HK-2 (cell line): ENCODE measurements at regions not wholly inside any gene's neighbourhood (a gene's known extent, or its start where the extent isn't known, plus 50 kb on each side); places are given as distances from the start of the nearest gene placed in this dataset.
"Not testable (repeated sequence)": the region's sequence is repeated elsewhere in the genome, so short reads cannot be mapped to it uniquely, and the experiment has no call there.

Source experiments
- DNase-seq: peaks from one replicate; pipeline ENCODE4 v3.0.0-alpha.2; 2018; ENCODE audit not compliant: unreplicated experiment

DNA sequence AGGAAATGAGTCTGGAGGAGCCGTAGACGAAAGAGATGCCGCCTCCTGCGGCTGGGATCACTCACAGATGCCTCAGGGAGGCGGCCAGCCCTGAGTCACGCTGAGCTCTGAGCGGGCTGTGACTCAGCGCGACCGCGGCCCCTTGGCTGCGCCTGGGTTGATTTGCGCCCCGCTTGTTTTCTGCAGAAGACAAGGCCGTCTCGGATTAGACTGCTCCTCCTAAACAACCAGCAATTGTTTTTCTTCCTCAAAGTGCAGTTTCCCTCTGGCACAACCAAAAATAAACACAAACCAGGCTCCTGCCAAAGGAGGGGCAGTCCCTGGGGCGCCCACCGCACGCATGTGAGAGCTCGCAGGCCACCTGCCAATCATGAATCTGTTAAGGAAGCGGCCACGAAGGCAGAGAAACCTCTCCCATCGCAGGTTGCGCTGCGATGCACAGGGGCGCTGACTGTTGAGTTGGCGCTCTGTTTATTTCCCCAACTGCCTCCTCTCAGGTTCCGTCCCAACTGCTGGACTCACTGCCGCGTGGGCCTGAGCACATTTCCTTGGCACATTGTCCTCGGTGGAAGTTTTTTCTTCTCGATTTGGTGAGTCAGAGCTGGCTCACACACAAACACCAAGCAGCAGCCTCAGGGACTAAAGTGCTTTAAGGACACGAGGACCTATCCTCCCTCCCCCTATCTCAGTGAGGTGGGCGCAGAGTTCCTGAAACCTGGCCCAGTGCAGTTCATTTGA lies 85.2 kb upstream of the NDUFV2 start:
- peak; percentile 77 for DNase-seq

DNA sequence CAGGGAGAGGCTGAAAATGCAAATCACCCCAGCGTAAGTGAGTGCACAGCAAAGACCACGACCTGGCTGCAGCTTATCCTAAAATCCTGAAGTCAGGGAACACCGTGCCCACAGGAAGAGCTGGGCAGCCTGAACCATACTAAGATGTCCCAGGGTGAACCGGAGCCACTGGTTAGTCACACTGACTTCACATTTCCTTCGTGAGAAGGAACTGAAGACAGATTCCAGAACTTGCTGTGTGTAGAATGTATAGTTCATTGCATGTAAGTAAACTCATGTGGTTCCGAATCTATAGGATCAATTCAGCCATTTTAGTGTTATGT lies 84.6 kb upstream of the NDUFV2 start:
- no peak for DNase-seq

DNA sequence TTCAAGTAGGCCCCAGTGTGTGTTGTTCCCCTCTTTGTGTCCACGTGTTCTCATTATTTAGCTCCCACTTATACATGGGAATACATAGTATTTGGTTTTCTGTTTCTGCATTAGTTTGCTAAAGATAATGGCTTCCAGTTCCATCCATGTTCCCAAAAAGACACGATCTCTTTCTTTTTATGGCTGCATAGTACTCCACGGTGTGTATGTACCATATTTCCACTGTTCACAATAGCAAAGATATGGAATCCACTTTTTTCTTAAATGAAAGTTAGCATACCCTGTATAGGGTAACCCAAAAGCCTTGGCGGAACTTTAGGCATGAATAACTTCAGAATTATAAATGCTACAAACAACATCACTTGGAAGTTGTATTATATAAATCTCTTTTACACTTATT lies 83.4 kb upstream of the NDUFV2 start:
- DNase-seq, result no peak

DNA sequence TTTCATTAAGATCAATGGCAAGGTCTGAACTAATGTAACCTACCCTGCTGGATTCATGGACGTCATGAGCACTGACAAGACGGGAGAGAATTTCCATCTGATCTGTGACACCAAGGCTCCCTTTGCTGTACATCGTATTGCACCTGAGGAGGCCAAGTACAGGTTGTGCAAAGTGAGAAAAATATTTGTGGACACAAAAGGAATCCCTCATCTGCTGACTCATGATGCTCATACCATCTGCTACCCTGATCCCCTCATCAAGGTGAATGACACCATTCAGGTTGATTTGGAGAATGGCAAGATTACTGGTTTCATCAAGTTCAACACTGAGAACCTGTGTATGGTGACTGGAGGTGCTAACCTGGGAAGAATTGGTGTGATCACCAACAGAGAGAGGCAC lies 82.3 kb upstream of the NDUFV2 start:
- DNase-seq, result no peak

DNA sequence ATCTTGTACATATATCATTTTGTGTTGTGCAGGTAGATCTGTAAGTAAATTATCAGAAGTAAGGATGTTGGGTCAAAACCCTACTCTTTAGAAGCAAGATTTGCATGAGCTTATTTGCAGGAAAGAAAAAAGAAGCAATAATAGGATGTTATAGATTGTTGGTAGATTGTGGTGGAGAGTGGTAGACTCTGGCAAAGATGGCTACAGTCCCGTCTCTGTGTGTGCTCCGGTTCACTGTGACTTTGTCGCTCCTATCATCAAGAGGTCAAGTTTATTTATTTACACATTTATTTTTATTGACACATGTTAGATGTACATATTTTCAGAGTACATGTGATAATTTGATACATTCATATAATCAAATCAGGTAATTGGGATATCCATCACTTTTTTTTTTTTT lies 81.0 kb upstream of the NDUFV2 start:
- DNase-seq, result no peak

DNA sequence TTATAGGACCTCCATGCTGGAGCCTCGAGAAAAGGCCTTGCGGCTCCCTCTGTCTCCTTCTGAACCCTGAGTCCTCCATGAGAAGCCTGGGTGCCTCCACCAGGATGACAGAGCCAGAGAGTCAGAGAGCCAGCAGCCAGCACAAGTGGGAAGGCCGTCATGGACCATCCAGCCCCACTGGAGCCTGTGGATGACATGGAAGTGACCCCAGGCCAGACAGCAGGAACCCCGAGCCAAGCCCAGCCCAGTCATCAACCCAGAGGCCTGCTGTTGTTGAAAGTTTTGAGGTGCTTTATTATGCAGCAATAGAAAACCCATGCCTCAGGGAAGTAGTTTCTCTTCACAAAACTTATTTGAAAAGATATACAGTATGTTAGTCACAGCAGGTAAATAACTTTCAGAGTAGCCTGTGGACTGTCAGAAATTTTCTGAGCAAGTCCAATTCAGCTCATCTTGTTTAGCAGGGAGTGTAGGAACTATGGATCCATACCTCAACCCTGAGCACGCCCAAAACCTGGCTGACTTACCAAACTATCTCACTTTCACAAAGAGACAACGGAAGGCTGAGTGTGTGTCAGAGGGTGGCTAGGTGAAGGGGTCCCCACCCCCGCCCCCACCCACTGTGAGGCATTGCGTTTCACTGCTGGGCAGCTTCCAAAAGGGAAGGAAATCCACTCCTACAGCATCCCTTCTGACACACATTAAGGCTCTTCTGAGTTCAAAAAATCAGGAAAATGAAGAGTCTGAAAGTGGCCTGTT lies 79.9 kb upstream of the NDUFV2 start:
- no peak for DNase-seq

DNA sequence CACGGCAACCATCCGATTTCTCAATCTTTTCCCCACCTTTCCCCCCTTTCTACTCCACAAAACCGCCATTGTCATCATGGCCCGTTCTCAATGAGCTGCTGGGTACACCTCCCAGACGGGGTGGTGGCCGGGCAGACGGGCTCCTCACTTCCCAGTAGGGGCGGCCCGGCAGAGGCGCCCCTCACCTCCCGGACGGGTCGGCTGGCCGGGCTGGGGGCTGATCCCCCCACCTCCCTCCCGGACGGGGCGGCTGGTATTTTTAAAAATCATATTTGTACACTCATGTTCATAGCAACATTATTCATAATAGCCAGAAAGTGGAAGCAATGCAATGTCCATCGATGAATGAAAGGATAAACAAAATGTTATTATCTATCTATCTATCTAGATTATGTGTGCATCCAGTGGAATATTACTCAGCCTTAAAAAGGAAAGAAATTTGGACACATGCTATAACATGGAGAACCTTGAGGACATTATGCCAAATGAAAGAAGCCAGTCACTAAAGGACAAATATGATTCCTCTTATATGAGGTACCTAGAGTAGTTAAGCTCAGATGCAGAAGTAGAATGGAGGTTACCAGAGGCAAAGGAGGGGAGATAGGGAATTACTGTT lies 78.4 kb upstream of the NDUFV2 start:
- DNase-seq, result not testable (repeated sequence)

DNA sequence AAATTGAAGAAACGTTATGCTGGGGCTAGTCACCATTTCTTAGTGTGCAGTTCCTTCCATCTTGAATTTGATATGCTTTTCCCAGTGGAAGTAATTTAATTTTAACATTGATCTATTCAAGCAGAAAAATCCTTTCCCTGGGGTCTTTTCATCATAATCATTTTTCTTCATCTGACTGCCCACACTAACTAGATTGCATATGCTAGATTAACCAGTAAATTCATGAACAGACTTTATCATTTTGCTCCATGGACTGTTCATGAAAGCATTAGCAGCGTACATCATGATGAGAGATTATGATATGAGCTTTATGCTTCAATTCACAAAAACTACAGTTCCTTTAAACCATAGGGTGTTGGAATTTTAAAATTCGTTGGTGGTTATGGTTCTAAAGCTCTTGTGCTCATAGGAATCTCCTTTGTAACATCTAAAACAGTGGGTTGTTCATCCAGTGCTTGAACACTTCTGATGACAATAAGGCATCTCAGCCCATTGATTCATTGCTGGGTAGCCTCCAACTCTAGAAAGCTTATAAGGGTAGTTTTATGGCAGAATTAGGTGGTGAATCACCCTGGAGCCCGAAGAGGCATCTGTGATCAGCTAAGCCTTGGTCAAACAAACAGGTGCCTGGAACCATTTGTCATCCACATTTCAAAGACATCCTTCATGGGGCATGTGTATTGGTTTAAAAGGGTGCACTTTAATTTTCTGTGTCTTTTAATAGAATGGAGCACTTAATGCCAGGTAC lies 77.2 kb upstream of the NDUFV2 start:
- DNase-seq, result no peak

DNA sequence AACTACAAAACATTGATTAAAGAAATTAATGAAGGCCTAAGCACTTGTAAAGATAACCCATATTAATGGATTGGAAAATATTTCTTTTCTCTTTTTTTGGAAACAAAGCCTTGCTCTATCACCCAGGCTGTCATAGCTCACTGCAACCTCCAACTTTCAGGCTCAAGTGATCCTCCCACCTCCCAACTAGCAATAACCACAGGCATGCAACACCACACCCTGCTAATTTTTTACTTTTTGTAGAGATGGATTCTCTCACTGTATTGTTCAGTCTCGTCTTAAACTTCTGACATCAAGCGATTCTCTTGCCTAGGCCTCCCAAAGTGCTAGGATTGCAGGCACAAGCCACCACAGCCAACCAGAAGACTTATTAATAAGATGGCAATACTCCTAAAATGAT lies 73.4 kb upstream of the NDUFV2 start:
- no peak for DNase-seq

DNA sequence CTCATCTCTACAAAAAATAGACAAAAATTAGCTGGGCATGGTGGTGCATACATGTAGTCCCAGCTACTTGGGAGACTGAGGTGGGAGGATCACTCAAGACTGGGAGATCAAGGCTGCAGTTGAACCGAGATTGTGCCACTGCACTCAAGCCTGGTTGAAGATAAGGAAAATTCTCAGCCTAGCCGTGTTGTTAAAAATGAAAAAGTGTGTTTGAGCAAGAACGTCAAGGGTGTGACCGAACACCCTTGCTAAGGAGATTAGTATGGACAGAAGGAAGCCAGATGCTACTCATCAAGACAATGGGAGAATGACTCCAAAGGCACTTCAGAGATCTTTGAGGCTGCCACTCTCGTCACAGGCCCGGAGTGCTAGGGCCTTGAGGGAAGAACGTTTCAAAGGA lies 70.0 kb upstream of the NDUFV2 start:
- DNase-seq, result no peak

DNA sequence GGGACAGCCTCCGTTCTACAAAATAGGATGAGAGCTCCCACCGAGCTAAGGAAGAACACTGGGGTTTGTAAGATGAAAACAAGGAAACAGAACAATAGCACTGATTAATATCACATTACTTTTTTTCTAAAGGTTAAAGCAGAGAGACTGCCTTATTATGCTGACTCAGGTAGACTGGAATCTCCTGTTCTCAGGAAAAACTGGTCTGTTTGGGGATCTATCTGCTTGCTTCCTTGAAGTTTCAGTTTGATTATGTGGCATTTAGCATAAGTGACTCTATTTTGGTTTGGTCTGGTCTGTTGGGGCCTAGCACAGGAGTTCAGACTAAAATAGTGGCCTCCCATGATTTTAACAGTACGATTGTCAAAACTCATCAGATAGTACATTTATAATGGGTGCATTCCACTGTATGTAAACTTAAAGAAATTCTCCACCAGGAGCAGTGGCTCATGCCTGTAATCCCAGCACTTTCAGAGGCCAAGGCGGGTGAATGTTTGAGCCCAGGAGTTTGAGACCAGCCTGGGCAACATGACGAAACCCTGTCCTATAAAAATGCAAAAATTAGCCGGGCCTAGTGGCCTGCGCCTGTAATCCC lies 64.1 kb upstream of the NDUFV2 start:
- no peak for DNase-seq

DNA sequence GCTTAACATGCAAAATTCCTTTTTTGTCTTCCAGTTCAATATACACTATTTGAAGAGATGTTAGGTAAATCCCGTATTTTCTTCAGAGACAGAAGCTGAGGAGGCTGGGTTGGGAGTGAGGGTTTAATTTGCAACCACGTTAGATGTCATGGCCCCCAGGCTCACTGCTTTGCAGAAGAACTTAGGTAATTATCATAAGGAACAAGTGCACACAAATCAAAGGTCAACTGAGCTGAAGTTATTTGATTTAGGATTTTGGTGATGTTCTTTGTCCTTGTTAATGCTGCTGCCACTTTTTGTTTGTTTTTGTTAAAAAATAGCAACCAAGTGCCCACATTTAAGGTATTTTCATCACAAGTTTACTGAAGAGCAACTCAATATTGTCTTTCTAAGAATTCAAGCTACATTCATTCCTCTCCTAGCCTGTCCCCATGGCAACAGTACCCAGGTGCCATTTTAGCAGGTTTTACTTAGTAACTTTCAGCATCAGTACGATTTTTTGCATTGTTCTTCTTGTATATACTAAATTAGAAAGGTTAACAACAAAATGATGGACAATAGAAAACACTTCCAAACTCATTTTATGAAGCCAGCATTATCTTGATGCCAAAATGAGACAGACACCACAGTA lies 62.9 kb upstream of the NDUFV2 start:
- DNase-seq, result no peak

DNA sequence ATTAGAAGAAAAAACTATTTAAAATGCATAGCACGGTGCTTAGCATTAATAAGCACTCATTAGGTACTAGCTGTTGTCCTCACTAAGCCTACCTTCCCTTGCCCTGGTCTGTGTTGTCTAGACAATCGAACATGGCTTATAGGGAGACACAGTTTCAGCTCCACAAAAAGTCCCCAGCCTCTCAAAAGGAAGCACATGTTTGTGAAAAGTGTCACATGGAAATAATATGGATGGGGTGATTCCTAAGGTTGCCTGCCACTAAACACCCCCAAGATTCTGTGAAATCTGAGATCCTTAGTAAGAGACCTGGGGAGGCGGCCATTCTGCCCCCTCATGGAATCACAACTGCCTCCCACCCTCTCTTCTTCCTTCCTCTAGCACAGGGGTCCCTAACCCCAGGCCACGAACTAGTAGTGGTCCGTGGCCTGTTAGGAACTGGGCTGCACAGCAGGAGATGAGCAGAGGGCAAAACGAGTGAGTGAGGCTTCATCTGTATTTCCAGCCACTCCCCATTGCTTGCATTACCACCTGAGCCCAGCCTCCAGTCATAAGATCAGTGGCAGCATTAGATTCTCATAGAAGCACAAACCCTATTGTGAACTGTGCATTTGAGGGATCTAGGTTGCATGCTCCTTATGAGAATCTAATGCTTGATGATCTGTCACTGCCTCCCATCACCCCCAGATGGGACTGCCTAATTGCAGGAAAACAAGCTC lies 59.6 kb upstream of the NDUFV2 start:
- no peak for DNase-seq

DNA sequence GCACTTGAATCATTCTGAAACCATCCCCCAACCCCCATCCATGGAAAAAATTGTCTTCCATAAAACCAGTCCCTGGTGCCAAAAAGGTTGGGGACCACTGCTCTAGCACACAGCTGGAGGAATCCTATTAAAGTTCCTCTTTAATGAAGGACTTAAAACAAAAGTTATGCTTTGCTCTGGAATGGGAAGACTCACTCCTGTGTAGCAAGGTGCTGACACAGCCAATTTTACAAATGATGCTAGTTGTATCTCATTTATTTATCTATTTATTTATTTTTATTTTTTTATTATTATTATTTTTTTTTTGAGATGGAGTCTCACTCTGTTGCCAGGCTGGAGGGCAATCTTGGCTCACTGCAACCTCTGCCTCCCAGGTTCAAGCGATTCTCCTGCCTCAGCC lies 58.9 kb upstream of the NDUFV2 start:
- no peak for DNase-seq

DNA sequence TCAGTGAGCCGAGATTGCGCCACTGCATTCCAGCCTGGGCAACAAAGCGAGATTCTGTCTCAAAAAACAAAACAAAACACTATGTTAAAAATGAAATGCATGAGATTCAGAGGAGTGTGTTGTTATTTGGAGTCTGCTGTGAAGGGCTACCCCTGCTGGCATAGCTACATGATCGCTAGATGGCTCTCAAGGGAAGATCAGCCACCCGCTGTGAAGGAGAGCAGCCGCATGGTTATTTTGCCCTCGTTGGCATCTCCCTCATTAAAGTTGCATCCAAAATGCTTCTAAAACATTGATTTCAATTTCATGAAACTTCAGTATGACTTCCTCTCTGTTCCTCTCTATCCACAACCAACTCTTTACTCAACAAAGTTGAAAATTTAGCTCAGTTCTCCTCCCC lies 54.8 kb upstream of the NDUFV2 start:
- DNase-seq, result no peak

DNA sequence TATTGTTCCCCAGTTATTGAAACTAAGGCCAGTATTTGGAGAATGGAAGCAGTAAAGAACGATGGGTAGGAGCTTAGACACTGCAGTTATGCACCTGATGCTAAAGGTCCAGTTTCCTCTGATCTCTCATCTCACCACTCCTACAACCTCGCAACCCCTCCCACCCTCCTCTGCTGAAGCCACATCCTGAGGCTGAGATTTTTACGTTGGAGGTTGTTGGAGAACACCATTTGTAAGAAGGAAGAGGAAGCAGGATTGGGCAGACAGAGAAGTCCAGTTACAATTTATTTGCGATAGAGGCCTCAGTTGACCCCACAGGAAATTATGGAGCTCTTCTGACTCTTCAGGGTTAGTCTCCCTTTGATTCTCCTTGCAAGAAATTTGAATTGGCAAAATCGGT lies 54.3 kb upstream of the NDUFV2 start:
- DNase-seq, result no peak

DNA sequence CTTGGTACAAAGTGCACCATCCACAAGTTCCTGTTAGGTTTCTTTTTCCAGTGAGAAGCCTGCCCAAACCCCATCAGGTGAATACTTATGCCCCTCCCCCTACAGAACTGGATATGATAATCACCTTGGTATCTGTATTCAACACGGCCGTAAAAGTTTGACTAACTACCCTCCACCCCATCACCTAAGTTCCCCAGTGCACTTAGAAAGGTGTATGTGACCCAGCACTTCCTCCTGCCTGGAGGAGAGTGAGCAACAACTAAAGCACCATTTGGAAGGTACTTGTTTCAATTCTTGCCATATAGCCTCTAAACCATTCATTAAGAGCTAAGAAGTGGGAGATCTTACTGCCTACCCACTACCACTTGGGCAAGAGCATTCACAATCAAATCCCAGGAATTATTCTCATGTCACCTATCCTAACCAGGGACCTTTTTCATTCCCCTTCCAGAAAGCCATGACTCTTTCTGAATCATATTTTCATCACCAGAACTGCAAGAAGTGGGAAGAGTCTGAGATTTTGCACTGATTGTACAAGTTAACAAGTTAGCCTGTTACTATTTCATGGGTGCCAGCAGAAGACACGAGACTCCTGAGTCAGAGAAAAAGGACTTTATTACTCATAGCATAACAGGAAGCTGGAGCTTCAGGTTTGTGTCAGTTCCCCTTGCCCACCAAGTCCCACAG lies 53.5 kb upstream of the NDUFV2 start:
- no peak for DNase-seq

DNA sequence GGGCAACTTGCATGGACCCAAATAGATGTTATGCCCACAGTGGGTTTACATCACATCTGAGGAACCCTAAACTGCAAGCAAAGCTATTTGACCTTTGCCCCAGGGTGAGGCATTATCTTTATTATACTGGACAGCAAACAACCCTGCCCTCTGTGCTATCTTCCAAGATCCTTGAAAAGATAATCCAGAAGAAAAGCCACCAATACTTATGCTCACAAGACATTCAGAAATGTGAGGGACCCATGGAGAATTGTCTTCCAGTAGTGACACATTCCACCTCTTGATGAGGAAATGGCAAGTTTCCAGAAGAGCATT lies 53.0 kb upstream of the NDUFV2 start:
- DNase-seq, result no peak

DNA sequence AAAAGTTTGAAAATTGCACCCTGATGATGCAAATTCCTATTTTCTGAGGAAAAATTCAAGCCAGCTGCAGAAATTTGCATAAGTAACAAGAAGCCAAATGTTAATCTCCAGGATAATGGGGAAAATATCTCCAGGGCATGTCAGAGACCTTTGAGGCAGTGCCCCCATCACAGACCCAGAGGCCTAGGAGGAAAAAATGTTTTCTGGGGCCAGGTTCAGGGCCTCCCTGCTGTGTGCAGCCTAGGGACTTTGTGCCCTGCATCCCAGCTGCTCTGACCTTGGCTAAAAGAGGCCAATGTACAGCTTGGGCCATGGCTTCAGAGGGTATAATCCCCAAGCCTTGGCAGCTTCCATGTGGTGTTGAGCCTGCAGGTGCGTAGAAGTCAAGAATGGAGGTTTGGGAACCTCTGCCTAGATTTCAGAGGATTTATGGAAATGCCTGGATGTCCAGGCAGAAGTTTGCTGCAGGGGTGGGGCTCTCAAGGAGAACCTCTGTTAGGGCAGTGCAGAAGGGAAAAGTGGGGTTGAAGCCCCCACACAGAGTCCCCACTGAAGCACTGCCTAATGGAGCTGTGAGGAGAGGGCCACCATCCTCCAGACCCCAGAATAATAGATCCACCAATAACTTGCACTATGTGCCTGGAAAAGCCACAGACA lies 51.7 kb upstream of the NDUFV2 start:
- DNase-seq, result not testable (repeated sequence)
